Ovary (tissue), 7 donors: ENCODE measurements at regions not wholly inside any gene's neighbourhood (a gene's known extent, or its start where the extent isn't known, plus 50 kb on each side); places are given as distances from the start of the nearest gene placed in this dataset.

Source experiments
- DNase-seq, 5 donors: peaks; one replicate each; pipeline ENCODE4 v3.0.0-alpha.2; 2019 to 2020
- H3K27ac ChIP-seq, 2 donors: fragments of 200-600 bp; one replicate each; pipeline versions ENCODE4 v1.5.1 to v1.8.0; 2019 to 2022
- H3K27me3 ChIP-seq: fragments of 200-600 bp; one replicate; pipeline ENCODE4 v1.8.0; 2022
- H3K36me3 ChIP-seq: fragments of 200-600 bp; sonication (generic); one replicate; pipeline ENCODE4 v1.5.1; 2019
- H3K4me1 ChIP-seq: one replicate; pipeline ENCODE4 v1.8.1; 2013; ENCODE audit warnings: mild to moderate bottlenecking, moderate library complexity; ENCODE audit not compliant: insufficient read depth
- H3K4me3 ChIP-seq: fragments of 200-600 bp; sonication (generic); one replicate; pipeline ENCODE4 v1.5.1; 2017
- H3K9me3 ChIP-seq, 2 donors: fragments of 200-600 bp in 1 of 2; sonication (generic) in 1 of 2; one replicate each; pipeline versions ENCODE4 v1.5.1 to v1.8.1; 2013 to 2019; ENCODE audit warnings: mild to moderate bottlenecking in 1 of 2, moderate library complexity in 1 of 2
- EP300 ChIP-seq: sonication (generic); formaldehyde crosslinking; IDR thresholded peaks from one replicate; pipeline ENCODE4 v1.6.1; 2017; ENCODE audit warnings: antibody characterized with exemption
- POLR2A ChIP-seq: fragments of 450-650 bp; IDR thresholded peaks from one replicate; pipeline ENCODE4 v1.6.1; 2017; ENCODE audit warnings: antibody characterized with exemption, mild to moderate bottlenecking, moderate library complexity
- WGBS, 3 donors: extraction: QIAGEN DNeasy Blood & Tissue Kit in 1 of 3; methylation state at CpG; one replicate each; pipeline versions ENCODE4 v1.1.5 to v1.1.7; 2013 to 2017; 5-methylcytosine and 5-hydroxymethylcytosine counted together
- intact Hi-C, 4 donors: fragments of 100-400 bp; cut with DNase I; formaldehyde crosslinking; loops; one replicate each; pipeline versions ENCODE4 v1.11.0 to v1.15.1; 2022 to 2023
- TF ChIP-seq, protein P1 (sequence below), 3 donors: fragments of 450-650 bp in 2 of 3; fragments of 200-600 bp in 1 of 3; IDR thresholded peaks; one replicate each; pipeline versions ENCODE4 v1.5.1 to v1.8.0; 2016 to 2022; ENCODE audit warnings: antibody characterized with exemption in 3 of 3, mild to moderate bottlenecking in 1 of 3
- donor health status: DM: no; HTN: no; CAD: no; lungs with moderate emphysema.
- donor health status: DM: no; HTN: no; CAD: no.
- donor health status: Bipolar disorder and iron deficiency.
- donor health status: DM: no; HTN: no; CAD: no.
- donor health status: DM: yes; HTN: yes; CAD: no.

DNA sequence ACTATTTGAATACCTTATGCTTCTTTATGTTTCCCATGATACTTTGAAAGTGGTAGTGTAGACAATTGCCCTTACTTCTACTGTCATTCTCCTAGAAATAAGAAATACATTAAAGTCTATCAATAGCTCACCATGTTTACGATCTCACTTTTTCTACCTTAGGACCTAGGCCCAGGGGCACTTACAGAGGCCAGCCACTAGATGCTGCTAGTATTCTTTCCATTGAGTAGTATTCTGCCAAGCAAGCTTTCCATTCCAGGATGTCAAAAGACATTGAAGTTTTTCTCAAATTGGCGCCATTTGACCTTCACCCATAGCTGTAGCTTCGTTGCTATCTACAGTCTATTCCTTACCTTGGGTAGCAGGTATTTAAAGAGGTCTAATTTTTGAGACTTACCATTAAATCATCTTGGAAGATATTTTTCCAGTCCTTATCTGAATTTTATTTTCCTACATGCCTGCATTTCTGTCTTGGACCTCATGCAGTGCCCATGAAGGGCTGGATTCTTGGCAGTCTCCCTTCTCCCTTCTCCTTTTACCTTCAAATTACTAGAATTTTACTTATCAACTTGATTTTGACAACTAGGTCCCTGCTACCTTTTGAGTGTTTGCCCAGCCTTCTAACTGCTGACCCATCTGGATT is 246.0 kb upstream of the NUDT12 start:
- intact Hi-C loops, result no loop called here
- no peaks in the 10 kb centered on the region for H3K27me3 ChIP-seq
- no peak for TF ChIP-seq POLR2A
- TF ChIP-seq, protein P1, sequence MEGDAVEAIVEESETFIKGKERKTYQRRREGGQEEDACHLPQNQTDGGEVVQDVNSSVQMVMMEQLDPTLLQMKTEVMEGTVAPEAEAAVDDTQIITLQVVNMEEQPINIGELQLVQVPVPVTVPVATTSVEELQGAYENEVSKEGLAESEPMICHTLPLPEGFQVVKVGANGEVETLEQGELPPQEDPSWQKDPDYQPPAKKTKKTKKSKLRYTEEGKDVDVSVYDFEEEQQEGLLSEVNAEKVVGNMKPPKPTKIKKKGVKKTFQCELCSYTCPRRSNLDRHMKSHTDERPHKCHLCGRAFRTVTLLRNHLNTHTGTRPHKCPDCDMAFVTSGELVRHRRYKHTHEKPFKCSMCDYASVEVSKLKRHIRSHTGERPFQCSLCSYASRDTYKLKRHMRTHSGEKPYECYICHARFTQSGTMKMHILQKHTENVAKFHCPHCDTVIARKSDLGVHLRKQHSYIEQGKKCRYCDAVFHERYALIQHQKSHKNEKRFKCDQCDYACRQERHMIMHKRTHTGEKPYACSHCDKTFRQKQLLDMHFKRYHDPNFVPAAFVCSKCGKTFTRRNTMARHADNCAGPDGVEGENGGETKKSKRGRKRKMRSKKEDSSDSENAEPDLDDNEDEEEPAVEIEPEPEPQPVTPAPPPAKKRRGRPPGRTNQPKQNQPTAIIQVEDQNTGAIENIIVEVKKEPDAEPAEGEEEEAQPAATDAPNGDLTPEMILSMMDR (IDR thresholded peaks at IDR 0.05), result peak in 1 of 3 donors; percentile 29
- no peak for TF ChIP-seq EP300
- no peak overlapping the region for H3K27ac ChIP-seq
- no peaks in the 10 kb centered on the region for H3K36me3 ChIP-seq
- H3K9me3 ChIP-seq, result no peaks in the 10 kb centered on the region
- no peaks in the 10 kb centered on the region for H3K4me1 ChIP-seq
- WGBS, 3 donors, result 31 to 32% (median 31%) methylated on average over 3 of the region's 3 CpGs
- H3K4me3 ChIP-seq, result no peak overlapping the region
- DNase-seq, result no peak

DNA sequence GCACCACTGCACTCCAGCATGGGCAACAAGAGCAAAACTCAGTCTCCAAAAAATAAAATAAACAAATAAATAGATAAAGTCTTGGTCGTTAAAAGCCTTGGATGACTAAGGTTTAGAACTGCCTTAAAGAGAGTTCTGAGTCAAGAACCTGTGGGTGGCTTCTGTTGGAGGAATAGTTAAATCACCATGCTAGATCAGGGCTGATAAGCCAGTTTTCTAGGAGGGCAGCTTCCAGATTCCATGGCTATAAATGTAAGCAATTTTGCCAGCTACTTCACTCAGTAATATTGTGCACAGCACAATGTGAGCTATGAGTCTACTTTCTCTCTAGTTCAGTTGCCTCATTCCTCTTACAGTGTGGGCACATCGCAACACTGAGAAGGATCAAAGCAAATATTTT is 242.1 kb upstream of the NUDT12 start:
- intact Hi-C loops, result no loop called here
- H3K27ac ChIP-seq, result no peak overlapping the region
- TF ChIP-seq POLR2A, result no peak
- no peak for TF ChIP-seq EP300
- TF ChIP-seq, protein P1 (IDR thresholded peaks at IDR 0.05), result no peak
- no peaks in the 10 kb centered on the region for H3K27me3 ChIP-seq
- no peaks in the 10 kb centered on the region for H3K4me1 ChIP-seq
- no peak for DNase-seq
- no peaks in the 10 kb centered on the region for H3K36me3 ChIP-seq
- no peak overlapping the region for H3K4me3 ChIP-seq
- no peaks in the 10 kb centered on the region for H3K9me3 ChIP-seq
- WGBS, 3 donors, result 68 to 71% (median 70%) methylated on average over 2 of the region's 2 CpGs

DNA sequence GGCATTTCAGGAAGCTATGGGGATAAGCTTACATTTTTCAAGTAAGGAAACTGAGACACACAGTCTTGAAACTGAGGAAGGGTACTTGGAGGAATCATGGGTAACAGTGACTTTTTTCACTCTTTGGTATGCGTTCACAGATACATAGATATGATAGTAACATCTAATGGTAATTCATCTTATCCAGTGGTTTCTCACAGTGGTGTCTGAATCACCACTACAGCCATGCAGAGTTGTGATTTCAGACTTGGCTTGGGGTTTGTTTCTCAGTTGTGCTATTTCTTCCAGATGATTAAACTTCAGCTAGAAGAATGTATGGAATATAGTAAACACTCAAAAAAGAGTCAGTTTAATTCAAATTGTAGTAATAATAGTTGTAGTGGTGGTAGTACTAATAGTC is 239.1 kb upstream of the NUDT12 start:
- H3K27ac ChIP-seq, result no peak overlapping the region
- no peaks in the 10 kb centered on the region for H3K27me3 ChIP-seq
- no peaks in the 10 kb centered on the region for H3K36me3 ChIP-seq
- no peak overlapping the region for H3K4me3 ChIP-seq
- WGBS, 3 donors, result 76 to 83% (median 78%) methylated on average over 1 of the region's 1 CpG
- no peak for DNase-seq
- H3K9me3 ChIP-seq, result no peaks in the 10 kb centered on the region
- TF ChIP-seq POLR2A (no peak), EP300 (no peak)
- TF ChIP-seq, protein P1 (IDR thresholded peaks at IDR 0.05), result no peak
- intact Hi-C loops, result no loop called here
- H3K4me1 ChIP-seq, result no peaks in the 10 kb centered on the region

DNA sequence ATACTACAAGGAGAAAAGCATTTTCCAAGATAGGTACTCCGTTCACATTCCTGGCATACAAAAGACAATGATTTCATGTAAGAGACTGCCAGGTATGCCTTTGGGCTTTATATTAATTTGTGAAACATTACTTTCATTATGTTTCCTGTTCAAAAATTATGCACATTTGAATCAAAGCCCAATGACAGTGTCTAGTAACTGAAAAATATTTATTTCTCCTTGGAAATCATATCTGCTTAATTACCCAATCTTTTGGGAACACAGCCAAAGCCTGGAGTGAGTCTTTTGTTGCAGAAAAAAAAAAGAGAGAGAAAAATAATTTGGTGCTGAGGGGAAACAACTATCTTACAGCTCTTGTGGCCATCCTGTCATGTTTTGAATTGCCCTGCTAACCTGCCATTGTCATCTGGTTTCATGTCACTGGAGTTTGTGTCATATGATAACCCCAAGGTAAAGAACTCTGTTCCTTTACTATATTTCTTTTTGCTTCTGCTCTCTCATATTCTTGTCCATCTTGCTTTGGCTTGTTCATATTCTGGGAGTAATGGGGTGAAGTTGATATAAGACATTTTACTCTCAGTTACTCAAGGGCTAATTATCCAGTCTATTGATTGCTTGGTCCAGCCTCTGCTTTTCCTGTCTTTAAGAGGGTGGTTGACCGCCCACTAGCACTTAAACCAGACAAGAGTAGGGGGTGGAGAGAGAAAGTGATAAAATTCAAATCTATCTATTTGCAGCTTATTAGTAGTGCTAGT is 238.3 kb upstream of the NUDT12 start:
- Histone ChIP-seq H3K4me3 (no peak overlapping the region), H3K4me1 (no peaks in the 10 kb centered on the region), H3K36me3 (no peaks in the 10 kb centered on the region), H3K9me3 (no peaks in the 10 kb centered on the region), H3K27ac (no peak overlapping the region), H3K27me3 (no peaks in the 10 kb centered on the region)
- TF ChIP-seq POLR2A (no peak), EP300 (no peak)
- TF ChIP-seq, protein P1 (IDR thresholded peaks at IDR 0.05), result no peak
- 46 to 61% (median 46%) methylated on average over 2 of the region's 2 CpGs for WGBS, 3 donors
- intact Hi-C loops, result no loop called here
- DNase-seq, result no peak
